ENCODE measurements at regions not wholly inside any gene's neighbourhood (a gene's known extent, or its start where the extent isn't known, plus 50 kb on each side); places are given as distances from the start of the nearest gene placed in this dataset.

- DNase-seq, result no peak
Observed at GRCh38 chr12:67428431-67428830, 159.3 kb downstream of the CAND1 start.

DNA sequence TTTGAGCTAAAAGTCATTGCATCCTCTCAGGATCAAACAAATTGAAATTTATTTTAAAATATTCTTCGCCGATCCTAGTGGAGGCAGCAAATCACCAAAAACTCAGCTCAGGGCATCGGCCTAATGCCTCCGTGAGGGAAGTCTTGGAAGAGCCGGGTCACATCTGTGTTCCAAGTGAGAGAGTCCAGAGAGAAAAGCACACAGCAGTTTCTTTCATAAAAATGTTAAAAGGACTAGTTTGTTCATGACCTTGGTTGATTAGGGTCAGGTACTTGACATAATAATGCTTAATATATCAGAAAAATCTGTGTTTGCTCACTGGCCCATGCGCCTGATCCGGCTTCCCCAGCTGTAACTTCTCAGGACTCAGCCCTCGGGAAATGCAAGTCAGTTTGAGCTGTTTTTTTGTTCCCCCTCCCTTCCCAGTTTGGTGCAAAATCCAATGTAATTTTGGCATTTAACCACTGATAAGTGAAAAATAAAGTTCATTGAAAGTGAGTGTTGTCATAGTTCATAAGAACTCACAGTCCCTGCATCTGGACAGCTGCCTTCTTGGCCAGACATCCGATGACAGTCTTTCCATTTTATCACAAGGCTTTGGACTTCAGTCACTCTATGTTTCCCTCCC lies 161.7 kb downstream of the CAND1 start:
- DNase-seq, result no peak

GRCh38 chr12:67431411-67432020 lies 162.4 kb downstream of the CAND1 start:
- DNase-seq, result no peak

DNA sequence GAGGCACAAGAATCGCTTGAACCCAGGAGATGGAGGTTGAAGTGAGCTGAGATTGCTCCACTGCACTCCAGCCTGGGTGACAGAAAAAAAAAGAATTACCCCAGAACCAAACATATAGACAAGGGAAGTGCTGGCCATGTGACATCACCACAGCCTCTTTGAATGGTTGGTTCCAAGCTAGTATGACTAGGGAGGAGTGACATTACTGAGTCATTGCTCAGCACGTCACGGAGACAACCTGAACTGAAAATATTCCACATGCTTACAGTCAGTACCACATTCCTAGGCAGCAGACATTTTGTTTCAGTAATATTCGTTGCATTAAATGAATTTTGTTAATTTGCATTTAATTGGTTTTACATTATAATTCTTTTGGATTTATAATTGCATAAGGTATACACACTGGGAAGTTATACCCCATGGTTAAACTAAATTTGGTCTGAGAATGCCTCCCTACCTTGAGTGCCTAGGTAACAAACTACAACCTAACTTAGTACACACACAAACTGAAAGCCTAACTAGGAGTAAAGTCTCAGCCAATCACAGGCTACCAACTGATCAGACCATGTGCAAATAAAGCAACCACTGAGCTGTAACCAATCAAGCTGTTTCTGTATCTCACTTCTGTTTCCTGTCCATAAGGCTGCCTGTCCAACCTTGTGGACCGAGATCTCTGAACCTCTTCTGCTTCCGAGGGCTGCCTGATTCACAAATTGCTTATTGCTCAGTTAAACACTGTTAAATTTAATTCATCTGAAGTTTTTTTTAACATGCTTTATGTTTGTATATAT lies 164.4 kb downstream of the CAND1 start:
- no peak for DNase-seq

DNA sequence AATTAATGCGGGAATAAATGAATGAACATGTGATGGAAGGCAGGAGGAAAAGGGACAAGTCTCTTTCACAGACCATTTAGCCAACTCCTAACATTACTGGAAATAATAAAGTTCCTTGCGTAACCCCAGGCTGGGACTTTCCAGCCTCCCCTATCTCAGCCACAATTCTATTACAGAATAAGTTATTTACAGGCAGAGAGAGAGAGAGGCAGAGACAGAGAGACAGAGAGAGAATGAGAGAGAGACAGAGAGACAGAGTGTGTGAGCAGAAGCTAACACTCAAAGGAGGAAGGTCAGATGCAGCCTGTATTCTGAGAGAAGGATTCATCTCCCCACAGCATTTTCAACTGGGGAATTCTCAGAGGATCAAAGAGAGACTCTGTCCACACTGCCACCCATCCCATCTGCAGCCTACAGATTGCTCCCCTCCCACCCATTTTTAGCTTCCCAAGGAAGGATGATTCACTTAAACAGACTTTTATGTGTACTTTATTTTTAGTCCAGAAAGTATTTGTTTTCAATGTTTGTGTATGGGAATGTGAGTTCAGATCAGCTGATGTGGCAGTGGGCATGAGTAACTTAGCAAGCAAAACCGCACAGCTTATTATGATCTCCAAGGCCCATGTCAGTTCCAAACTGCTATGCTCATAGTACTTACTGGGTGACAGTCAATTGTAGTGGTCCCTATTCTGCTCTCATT lies 165.7 kb downstream of the CAND1 start:
- DNase-seq, result no peak

- DNase-seq, result no peak
Observed at GRCh38 chr12:67436230-67436629, 167.1 kb downstream of the CAND1 start.

GRCh38 chr12:67437011-67437410 lies 167.9 kb downstream of the CAND1 start:
- no peak for DNase-seq

DNA sequence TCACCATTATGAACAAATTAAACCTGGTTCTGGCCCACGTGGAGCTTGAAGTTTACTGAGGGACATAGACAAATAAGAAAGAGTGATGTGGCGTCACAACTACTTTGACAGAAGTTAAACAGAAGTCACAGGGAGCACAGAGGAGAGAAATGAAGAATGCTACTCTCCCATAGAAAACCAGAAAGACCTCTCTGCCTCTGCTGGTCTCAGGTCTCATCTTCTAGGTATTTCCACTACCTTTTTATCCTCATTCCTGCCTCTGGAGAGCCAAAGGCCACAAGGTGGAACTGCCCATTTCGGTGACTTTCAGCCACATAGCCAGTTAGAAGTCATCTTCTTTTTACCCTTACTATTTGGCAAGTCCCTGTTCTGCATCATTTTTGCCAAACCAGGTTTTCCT lies 170.5 kb downstream of the CAND1 start:
- DNase-seq, result no peak

- peak; percentile 90 for DNase-seq
Observed at GRCh38 chr12:67441736-67442346, 172.7 kb downstream of the CAND1 start.

- DNase-seq, result peak; percentile 98
Observed at GRCh38 chr12:67442347-67442841, 173.2 kb downstream of the CAND1 start.

DNA sequence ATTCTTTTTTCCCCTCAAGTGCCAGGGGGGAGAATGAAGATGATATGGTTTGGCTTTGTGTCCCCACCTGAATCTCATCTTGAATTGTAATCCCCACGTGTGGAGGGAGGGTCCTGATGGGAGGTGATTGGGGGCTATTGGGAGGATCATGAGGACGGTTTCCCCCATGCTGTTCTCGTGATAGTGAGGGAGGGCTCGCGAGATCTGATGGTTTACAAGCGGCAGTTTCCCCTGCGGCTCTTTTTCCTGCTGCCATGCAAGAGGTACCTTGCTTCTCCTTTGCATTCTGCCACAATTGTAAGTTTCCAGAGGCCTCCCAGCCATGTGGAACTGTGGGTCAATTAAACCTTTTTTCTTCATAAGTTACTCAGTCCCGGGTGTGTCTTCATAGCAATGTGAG lies 173.7 kb downstream of the CAND1 start:
- no peak for DNase-seq

DNA sequence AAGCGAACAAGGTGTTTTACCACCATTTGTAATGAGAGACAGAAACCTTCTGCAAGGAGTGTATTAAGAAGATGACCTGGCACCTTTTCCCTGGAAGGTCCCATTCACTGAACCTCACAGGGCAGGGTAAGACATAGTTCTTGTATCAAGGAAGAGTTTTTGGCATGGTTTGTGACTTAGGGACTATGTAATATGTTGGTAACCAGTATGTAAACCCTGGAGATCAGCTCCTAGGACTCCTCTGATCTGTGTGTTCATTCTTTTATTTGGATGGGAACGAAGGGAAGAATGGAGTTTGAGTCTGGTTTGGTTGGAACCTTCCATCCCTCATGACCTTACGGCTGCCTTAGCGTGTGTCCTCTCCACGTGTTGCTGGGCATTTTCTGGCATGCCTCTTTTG lies 175.4 kb downstream of the CAND1 start:
- no peak for DNase-seq

GRCh38 chr12:67446716-67447115 lies 177.6 kb downstream of the CAND1 start:
- DNase-seq, result no peak

- no peak for DNase-seq
Observed at GRCh38 chr12:67447180-67447579, 178.0 kb downstream of the CAND1 start.

DNA sequence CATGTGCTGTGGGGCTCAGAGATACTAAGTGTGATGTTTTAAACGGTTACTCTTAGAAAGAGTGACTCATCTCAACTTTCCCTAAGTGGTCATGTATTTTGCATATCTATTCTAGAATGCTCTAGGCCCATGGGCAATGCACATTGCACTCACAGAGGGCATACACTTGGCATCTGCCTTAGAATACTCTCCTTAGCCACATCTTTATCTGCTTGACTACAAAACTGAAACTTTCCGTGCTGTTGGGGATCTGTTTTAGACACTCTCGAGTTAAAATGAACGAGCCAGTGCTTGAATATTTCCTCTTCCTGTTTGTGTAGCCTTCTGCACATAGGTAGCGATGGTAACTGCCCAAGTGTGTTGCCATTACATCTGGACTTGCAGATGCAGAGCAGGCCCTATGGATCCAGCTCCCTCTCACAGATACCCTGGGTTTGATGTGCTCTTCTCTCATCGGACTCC lies 180.5 kb downstream of the CAND1 start:
- peak; percentile 67 for DNase-seq

DNA sequence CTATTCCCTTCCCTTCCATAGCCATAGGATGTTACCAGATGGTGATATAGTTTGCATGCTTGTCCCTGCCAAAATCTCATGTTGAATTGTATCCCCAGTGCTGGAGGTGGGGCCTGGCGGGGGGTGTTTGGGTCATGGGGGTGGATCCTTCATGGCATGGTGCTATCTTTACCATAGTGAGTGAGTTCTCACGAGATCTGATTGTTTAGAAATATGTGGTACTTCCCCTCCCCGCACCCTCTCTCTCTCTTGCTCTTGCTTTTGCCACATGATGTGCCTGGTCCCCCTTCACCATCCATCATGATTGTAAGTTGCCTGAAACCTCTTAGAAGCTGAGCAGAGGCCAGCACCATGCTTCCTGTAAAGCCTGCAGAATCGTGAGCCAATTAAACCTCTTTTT lies 181.3 kb downstream of the CAND1 start:
- no peak for DNase-seq

DNA sequence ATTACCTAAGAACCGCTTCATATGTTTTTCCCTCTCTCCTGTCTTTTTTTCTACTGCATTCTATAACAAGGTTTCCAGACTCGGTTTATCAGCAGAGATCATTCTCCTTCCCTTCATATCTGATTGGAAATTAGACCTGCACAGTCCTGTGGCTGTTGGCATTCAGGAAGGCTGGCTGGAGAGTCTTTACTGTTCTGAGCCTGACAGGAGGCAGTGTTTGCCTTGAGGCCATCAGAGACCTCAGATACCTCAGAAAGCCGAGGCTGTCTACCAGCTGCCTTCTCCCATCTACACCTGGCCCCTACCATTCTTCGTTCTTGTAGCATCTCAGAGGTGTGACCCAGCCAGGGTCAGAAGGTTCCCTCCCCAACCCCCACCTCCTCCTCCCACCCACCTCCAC lies 182.0 kb downstream of the CAND1 start:
- DNase-seq, result peak; percentile 85

- peak; percentile 93 for DNase-seq
Observed at GRCh38 chr12:67452119-67452805, 183.1 kb downstream of the CAND1 start.

DNA sequence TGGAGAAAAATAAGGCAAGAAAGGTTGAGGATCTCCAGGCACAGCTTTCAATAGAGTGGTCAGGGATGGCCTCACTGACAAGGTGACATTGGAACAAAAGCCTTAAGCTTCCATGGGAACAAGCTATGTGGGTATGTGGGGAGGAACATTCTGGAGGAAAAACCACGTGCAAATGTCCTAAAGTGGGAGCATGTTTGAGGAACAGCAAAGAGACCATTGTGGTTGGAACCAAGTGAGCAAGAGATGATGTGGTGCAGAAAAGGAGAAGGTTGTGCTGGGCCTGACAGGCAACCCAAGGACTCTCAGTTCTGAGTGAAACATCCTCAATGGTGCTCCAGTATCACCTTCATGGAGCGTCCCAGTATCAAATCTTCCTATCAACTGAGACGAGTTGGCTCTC lies 184.0 kb downstream of the CAND1 start:
- no peak for DNase-seq

GRCh38 chr12:67455236-67455635 lies 186.1 kb downstream of the CAND1 start:
- no peak for DNase-seq

DNA sequence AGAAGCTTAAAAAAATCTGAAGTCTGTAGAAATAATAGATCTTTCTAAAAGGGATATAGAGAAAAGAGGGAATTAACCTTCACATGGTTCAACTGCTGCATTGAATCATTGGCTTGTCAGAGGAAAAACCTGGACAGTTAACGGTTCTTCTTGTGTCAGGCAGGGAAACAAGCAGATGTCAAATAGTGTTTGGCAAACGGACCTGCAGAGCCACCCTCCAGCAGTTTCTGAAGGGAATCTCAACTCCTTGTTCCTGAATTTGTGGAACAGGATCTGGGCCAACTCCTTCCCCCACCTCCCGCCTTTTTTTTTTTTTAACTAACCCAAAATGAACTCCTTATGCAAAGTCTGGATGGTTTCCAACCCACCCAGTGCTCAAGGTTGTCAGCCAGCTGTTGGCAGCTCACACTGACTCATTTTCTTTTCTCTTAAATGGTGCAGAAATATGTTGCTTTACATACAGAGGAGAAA lies 187.3 kb downstream of the CAND1 start:
- DNase-seq, result peak; percentile 88

GRCh38 chr12:67457136-67457535 lies 188.0 kb downstream of the CAND1 start:
- DNase-seq, result no peak
